GM06990 (cell line): ENCODE measurements at regions not wholly inside any gene's neighbourhood (a gene's known extent, or its start where the extent isn't known, plus 50 kb on each side); places are given as distances from the start of the nearest gene placed in this dataset.

ENCODE experiments used
- DNase-seq: peaks from one replicate; pipeline ENCODE4 v3.0.0-alpha.2; 2011; ENCODE audit not compliant: insufficient read length; ENCODE audit errors: extremely low read depth
- H3K27me3 ChIP-seq: replicated peaks from 2 replicates; pipeline ENCODE4 v1.6.0; 2011; ENCODE audit warnings: low read length; ENCODE audit not compliant: control insufficient read depth, insufficient read depth
- H3K36me3 ChIP-seq: 2 replicates; pipeline ENCODE4 v1.5.1; 2011; ENCODE audit warnings: low read length; ENCODE audit not compliant: control insufficient read depth, insufficient read depth
- H3K4me3 ChIP-seq: replicated peaks from 2 replicates; pipeline ENCODE4 v1.5.1; 2011; ENCODE audit warnings: low read depth, mild to moderate bottlenecking, control low read depth, low read length
- TF ChIP-seq, protein P1 (sequence below): IDR thresholded peaks from 2 replicates; pipeline ENCODE4 v1.5.1; 2011; ENCODE audit warnings: low read length, control low read depth, mild to moderate bottlenecking, inconsistent platforms; ENCODE audit not compliant: insufficient read depth, poor library complexity, severe bottlenecking

DNA sequence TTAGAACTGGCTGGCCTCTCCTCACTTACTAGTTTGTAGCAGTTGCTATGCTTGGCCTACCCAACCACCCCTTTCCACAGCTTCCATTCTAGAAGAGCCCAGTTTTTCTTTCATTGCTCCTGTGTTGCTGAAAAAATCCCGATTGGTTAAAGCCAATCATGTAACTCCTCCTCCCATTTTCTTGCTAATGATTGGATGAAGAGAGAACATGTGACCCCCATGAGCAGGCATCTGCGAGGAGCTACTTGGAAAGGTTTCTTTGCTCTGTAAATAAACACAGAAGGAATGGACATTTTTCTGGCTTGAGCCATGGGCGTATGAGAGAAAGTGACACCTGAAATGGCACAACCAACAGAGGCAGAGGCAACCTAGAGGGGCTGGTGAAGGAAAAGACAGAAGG, 773.8 kb upstream of the TBX3 start:
- H3K4me3 ChIP-seq = no peak overlapping the region
- no peaks in the 10 kb centered on the region for H3K27me3 ChIP-seq
- no peak for DNase-seq
- TF ChIP-seq, protein P1, sequence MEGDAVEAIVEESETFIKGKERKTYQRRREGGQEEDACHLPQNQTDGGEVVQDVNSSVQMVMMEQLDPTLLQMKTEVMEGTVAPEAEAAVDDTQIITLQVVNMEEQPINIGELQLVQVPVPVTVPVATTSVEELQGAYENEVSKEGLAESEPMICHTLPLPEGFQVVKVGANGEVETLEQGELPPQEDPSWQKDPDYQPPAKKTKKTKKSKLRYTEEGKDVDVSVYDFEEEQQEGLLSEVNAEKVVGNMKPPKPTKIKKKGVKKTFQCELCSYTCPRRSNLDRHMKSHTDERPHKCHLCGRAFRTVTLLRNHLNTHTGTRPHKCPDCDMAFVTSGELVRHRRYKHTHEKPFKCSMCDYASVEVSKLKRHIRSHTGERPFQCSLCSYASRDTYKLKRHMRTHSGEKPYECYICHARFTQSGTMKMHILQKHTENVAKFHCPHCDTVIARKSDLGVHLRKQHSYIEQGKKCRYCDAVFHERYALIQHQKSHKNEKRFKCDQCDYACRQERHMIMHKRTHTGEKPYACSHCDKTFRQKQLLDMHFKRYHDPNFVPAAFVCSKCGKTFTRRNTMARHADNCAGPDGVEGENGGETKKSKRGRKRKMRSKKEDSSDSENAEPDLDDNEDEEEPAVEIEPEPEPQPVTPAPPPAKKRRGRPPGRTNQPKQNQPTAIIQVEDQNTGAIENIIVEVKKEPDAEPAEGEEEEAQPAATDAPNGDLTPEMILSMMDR = no peak
- H3K36me3 ChIP-seq = no peaks in the 10 kb centered on the region

DNA sequence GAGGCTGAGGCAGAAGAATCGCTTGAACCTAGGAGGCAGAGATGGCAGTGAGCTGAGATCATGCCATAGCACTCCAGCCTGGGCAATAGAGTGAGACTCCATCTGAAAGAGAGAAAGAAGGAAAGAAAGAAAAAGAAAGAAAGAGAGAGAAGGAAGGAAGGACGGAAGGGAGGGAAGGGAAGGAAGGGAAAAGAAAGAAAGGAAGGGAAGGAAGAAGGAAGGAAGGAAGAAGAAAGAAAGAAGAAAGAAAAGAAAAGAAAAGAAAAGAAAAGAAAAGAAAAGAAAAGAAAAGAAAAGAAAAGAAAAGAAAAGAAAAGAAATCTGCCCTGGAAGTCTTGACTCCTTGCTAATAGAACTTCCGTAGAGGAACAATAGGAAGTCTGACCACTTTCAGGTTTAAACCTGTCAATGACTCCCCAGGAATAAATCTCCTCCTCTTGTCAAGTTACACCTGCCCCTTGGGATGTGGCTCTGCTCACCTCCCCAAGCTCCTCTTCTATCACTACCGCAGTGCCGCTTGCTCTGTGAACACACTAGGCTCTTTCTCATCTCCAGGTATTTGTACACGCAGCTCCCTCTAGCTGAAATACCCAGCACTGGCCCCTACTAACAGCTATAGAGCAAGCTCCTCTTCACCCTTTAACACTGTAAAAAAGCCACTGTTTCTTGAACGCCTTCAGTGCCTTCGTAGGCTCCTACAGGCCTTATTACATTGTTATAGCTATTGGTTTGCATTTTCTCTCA, 773.1 kb upstream of the TBX3 start:
- no peaks in the 10 kb centered on the region for H3K27me3 ChIP-seq
- H3K4me3 ChIP-seq = no peak overlapping the region
- no peaks in the 10 kb centered on the region for H3K36me3 ChIP-seq
- TF ChIP-seq, protein P1 = peak; percentile 43
- DNase-seq = no peak

DNA sequence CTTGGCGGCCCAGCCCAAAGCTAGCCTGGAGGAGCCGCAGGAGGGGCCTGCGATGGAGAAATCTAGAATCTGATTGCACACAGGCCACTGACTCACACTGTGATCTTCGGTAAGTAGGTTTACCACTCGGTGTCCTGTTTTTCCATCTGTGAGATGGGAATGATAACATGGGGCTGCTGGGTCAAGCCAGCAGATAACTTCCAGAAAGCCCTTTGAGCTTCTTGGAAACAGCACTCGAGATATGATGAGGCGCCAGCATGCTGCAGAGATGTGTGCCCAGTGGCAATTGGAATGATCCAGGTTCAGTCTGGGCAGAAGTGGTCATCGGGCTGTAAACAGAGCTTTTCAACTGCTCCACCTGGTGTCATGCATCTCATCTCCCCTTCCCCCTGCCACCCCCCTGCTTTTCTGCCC, 771.3 kb upstream of the TBX3 start:
- no peak overlapping the region for H3K4me3 ChIP-seq
- no peak for DNase-seq
- TF ChIP-seq, protein P1 = no peak
- no peaks in the 10 kb centered on the region for H3K27me3 ChIP-seq
- H3K36me3 ChIP-seq = no peaks in the 10 kb centered on the region

DNA sequence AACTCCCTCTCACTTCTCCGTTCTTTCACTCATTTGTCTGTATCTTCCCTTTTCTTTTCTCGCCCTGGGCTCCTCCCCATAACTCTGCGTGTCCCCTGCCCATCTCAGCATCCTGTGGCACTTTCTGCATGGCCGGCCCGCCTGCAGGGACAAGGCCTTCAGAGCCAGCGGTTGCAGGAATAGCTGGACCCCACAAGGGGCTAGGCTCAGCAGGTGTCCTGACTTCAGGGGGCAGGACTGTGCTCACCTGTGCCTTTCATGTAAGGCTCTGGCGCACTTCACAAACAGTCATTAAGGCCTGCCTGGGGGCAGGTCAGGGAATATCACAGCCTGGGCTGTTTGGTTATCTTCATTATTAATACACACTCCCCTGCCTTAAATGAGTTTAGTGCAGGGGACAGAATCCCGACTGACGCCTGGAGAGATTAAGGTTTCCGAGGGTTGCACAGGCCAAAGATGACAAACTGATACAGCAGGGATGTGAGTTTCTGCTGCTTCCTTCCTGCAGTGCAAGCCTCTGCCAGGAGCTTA, 768.8 kb upstream of the TBX3 start:
- H3K4me3 ChIP-seq = no peak overlapping the region
- no peaks in the 10 kb centered on the region; the same call in 1 of the 2 replicates for H3K27me3 ChIP-seq
- no peaks in the 10 kb centered on the region for H3K36me3 ChIP-seq
- TF ChIP-seq, protein P1 = no peak
- no peak for DNase-seq

DNA sequence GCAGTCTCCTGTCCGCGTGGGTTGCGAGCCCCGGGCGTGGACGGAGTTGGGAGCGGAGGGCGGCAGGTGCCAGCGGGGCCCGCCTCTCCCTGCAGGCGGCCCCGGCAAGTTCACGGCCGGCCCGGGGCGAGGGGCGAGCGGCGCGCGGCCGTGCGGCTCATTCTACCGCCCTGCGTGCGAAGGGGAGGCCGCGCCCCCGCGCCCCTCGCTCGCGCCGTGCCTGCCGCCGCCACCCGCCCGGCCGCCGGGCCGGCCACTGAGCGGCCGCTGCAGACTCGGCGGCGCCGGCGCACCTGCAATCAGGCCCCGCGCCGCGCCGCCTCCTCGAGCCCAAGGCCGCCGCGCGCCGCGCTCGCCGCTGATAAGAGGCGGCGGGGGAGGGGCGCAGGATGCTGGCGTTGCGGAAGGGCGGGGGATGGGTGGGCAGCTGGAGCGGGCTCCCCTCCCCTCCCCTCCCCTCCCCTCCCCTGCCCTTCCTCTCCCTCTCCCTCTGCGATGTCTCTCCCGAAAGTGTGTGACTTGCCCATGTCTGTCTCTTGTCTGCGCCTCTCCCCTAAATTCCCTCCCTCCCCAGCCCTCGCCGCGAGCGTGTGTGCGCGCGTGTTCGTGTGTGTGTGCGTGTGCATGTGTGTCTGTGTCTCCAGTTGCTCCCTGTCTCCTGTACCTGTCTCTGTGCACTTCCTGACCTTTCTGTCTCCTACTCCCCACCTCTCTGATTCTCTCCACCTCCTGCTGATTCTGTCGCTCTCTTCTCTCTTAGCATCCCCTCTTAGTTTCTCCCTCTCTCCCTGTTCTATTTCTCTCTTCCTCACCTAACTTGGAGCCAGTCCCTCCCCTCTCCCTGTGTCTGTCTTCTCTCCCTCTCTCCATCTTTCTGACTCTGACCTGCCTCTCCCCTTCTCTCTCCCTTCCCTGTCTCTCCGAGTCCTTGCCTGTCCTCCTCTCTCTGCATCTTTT, 768.1 kb upstream of the TBX3 start:
- Histone ChIP-seq H3K4me3 (peak overlapping the region; percentile 16; the same call in 1 of the 2 replicates), H3K36me3 (no peaks in the 10 kb centered on the region), H3K27me3 (no peaks in the 10 kb centered on the region; the same call in 1 of the 2 replicates)
- TF ChIP-seq, protein P1 = no peak
- peak; percentile 39 for DNase-seq
